ENCODE measurements at regions not wholly inside any gene's neighbourhood (a gene's known extent, or its start where the extent isn't known, plus 50 kb on each side); places are given as distances from the start of the nearest gene placed in this dataset.
"Not testable (repeated sequence)": the region's sequence is repeated elsewhere in the genome, so short reads cannot be mapped to it uniquely, and the experiment has no call there.

DNA sequence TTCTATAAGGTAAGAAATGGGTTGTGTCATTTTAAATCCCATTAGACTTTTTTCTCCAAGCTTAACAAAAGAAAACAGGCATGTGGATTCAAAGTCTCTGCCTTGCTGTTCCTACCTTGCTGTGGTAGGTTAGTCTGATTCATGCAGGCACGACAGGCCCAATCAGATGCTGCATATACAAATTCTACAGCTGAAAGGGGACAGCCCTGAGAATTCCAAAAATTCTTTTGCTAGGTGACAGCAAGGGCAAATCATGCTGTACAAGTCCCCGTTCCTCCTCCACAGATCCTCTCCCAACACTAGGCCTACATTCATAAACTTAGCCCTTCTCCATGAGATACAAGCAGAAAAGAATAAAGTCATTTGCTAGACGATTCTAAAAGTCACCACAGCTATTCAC, 161.2 kb upstream of the THBS1 start:
- no TSS peak for BruUV-seq (replicated peaks)
- no peak for DNase-seq (ENCODE audit: low spot score)
- Histone ChIP-seq H4K20me1 (ENCODE audit: insufficient read depth, low read length) (no peaks in the 10 kb centered on the region), H3K4me1 (ENCODE audit: insufficient read depth, low read length, poor library complexity, severe bottlenecking) (no peaks in the 10 kb centered on the region), H3K9me2 (ENCODE audit: insufficient read depth, low read length) (no peaks in the 10 kb centered on the region), H3K4me3 (ENCODE audit: low read depth, low read length, poor library complexity, severe bottlenecking) (no peak overlapping the region), H3K79me2 (ENCODE audit: insufficient read depth, low read depth, low read length) (no peaks in the 10 kb centered on the region), H3K9me3 (ENCODE audit: low read length) (no peaks in the 10 kb centered on the region), H3K4me2 (ENCODE audit: low read length) (no peak overlapping the region), H3K36me3 (ENCODE audit: insufficient read depth, low read length) (no peaks in the 10 kb centered on the region), H3K27ac (ENCODE audit: low read depth, low read length, poor library complexity, severe bottlenecking) (no peak overlapping the region), H2AFZ (ENCODE audit: low read length) (no peak overlapping the region)
- CTCF ChIA-PET (ENCODE audit: unreplicated experiment) = no interaction called here
- POLR2A ChIA-PET = interaction anchor here (0.7 to 1.0 kb wide), 2 partner anchors 9 to 21 kb away, joined by 3 read pairs; no protein-coding TSS in a partner anchor
- intact Hi-C loops (cut with micrococcal nuclease; ENCODE audit: unreplicated experiment) = no loop called here
- no peak for TF ChIP-seq EZH2phosphoT487 (IDR thresholded peaks at IDR 0.05; ENCODE audit: borderline replicate concordance, low read depth, low read length)
- TF ChIP-seq, protein P1, sequence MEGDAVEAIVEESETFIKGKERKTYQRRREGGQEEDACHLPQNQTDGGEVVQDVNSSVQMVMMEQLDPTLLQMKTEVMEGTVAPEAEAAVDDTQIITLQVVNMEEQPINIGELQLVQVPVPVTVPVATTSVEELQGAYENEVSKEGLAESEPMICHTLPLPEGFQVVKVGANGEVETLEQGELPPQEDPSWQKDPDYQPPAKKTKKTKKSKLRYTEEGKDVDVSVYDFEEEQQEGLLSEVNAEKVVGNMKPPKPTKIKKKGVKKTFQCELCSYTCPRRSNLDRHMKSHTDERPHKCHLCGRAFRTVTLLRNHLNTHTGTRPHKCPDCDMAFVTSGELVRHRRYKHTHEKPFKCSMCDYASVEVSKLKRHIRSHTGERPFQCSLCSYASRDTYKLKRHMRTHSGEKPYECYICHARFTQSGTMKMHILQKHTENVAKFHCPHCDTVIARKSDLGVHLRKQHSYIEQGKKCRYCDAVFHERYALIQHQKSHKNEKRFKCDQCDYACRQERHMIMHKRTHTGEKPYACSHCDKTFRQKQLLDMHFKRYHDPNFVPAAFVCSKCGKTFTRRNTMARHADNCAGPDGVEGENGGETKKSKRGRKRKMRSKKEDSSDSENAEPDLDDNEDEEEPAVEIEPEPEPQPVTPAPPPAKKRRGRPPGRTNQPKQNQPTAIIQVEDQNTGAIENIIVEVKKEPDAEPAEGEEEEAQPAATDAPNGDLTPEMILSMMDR (conservative IDR thresholded peaks at IDR 0.05; ENCODE audit: low read length) = no peak

DNA sequence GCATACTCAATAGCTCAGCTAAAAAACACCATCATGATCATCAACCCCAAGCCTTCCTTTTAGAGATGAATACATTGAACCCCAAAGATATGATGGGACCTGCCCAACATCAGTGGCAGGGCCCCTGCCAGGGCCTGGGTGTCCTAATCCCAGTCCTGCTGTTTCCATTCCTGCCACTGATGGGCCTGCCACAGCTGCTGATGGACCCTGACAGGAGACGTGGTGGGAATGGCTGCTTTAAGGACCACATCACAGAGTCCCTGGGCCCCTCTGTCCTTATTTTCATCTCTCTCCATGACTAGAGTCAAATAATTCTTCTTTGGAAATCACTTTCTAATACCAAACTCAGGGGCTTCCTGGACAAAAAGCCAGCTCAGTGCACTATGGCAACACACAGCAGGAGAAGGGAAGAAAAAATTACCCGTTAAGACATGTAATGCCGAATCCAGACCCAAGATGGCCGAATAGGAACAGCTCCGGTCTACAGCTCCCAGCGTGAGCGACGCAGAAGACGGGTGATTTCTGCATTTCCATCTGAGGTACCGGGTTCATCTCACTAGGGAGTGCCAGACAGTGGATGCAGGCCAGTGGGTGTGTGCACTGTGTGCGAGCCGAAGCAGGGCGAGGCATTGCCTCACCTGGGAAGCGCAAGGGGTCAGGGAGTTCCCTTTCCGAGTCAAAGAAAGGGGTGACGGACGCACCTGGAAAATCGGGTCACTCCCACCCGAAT, 160.6 kb upstream of the THBS1 start:
- H3K9me3 ChIP-seq (ENCODE audit: low read length); H3K4me3 ChIP-seq (ENCODE audit: low read depth, low read length, poor library complexity, severe bottlenecking); H3K79me2 ChIP-seq (ENCODE audit: insufficient read depth, low read depth, low read length); DNase-seq (ENCODE audit: low spot score); H4K20me1 ChIP-seq (ENCODE audit: insufficient read depth, low read length); BruUV-seq (replicated peaks); H3K9me2 ChIP-seq (ENCODE audit: insufficient read depth, low read length); H3K36me3 ChIP-seq (ENCODE audit: insufficient read depth, low read length); H3K27ac ChIP-seq (ENCODE audit: low read depth, low read length, poor library complexity, severe bottlenecking); H3K4me2 ChIP-seq (ENCODE audit: low read length); CTCF ChIA-PET (ENCODE audit: unreplicated experiment); H3K4me1 ChIP-seq (ENCODE audit: insufficient read depth, low read length, poor library complexity, severe bottlenecking); H2AFZ ChIP-seq (ENCODE audit: low read length); intact Hi-C loops (cut with micrococcal nuclease; ENCODE audit: unreplicated experiment): not testable (repeated sequence)
- POLR2A ChIA-PET = interaction anchor here (0.7 kb wide), 1 partner anchor 21 kb away, joined by 3 read pairs; no protein-coding TSS in a partner anchor

DNA sequence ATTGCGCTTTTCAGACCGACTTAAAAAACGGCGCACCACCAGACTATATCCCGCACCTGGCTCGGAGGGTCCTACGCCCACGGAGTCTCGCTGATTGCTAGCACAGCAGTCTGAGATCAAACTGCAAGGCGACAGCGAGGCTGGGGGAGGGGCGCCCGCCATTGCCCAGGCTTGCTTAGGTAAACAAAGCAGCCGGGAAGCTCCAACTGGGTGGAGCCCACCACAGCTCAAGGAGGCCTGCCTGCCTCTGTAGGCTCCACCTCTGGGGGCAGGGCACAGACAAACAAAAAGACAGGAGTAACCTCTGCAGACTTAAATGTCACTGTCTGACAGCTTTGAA, 160.1 kb upstream of the THBS1 start:
- H3K4me1 ChIP-seq (ENCODE audit: insufficient read depth, low read length, poor library complexity, severe bottlenecking); H3K4me2 ChIP-seq (ENCODE audit: low read length); H3K36me3 ChIP-seq (ENCODE audit: insufficient read depth, low read length); CTCF ChIA-PET (ENCODE audit: unreplicated experiment); DNase-seq (ENCODE audit: low spot score); H3K9me3 ChIP-seq (ENCODE audit: low read length); H3K79me2 ChIP-seq (ENCODE audit: insufficient read depth, low read depth, low read length); H3K27ac ChIP-seq (ENCODE audit: low read depth, low read length, poor library complexity, severe bottlenecking); H2AFZ ChIP-seq (ENCODE audit: low read length); H3K4me3 ChIP-seq (ENCODE audit: low read depth, low read length, poor library complexity, severe bottlenecking); intact Hi-C loops (cut with micrococcal nuclease; ENCODE audit: unreplicated experiment); H3K9me2 ChIP-seq (ENCODE audit: insufficient read depth, low read length); POLR2A ChIA-PET; BruUV-seq (replicated peaks); H4K20me1 ChIP-seq (ENCODE audit: insufficient read depth, low read length): not testable (repeated sequence)

Measured in OCI-LY7 (cell line).